H1 (cell line): ENCODE measurements at regions not wholly inside any gene's neighbourhood (a gene's known extent, or its start where the extent isn't known, plus 50 kb on each side); places are given as distances from the start of the nearest gene placed in this dataset.
A peak's percentile ranks its signal among the peaks of the same experiment; 100 is the strongest.

Source experiments
- CTCF ChIA-PET: fragments of 300-600 bp; sonication (Branson Sonifier 250); formaldehyde crosslinking; loops from one replicate; lab custom pipeline; 2021; ENCODE audit not compliant: partially characterized antibody; lab: Charles Lee
- POLR2A ChIA-PET: fragments of 300-600 bp; sonication (Branson Sonifier 250); formaldehyde crosslinking; loops from one replicate; lab custom pipeline; 2021; ENCODE audit warnings: inconsistent platforms; ENCODE audit not compliant: partially characterized antibody; lab: Charles Lee
- DNase-seq, 2 experiments: peaks; one replicate each; pipeline versions ENCODE4 v3.0.0 to v3.0.0-alpha.2; 2010 to 2022; ENCODE audit warnings: low spot score in 2 of 2, low read depth in 1 of 2, mixed read lengths in 1 of 2
- FAIRE-seq: peaks from 2 replicates; lab custom pipeline; 2011; peaks lifted over from hg19 to GRCh38; lab: Jason Lieb, UNC
- H2AFZ ChIP-seq: 2 replicates; pipeline ENCODE4 v1.8.1; 2012; ENCODE audit warnings: low read length, inconsistent platforms
- H2AK5ac ChIP-seq: 2 replicates; pipeline ENCODE4 v1.6.1; 2013; ENCODE audit warnings: low read depth, low read length
- H2BK120ac ChIP-seq: replicated peaks from 2 replicates; pipeline ENCODE3; 2013; ENCODE audit warnings: low read depth, low read length, inconsistent platforms
- H2BK12ac ChIP-seq: 2 replicates; pipeline ENCODE4 v1.6.1; 2013; ENCODE audit warnings: low read depth, low read length
- H2BK15ac ChIP-seq: 2 replicates; pipeline ENCODE4 v1.6.1; 2013; ENCODE audit warnings: low read length
- H2BK20ac ChIP-seq: 2 replicates; pipeline ENCODE4 v1.6.1; 2013; ENCODE audit warnings: low read length
- H2BK5ac ChIP-seq: 2 replicates; pipeline ENCODE4 v1.6.1; 2013; ENCODE audit warnings: low read depth, low read length
- H3K14ac ChIP-seq: 2 replicates; pipeline ENCODE4 v1.6.1; 2013; ENCODE audit warnings: inconsistent platforms; ENCODE audit not compliant: insufficient read length
- H3K18ac ChIP-seq: 2 replicates; pipeline ENCODE4 v1.6.1; 2013; ENCODE audit warnings: low read length; ENCODE audit errors: extremely low read depth
- H3K23ac ChIP-seq: 2 replicates; pipeline ENCODE4 v1.6.1; 2013; ENCODE audit warnings: inconsistent platforms; ENCODE audit not compliant: insufficient read length
- H3K23me2 ChIP-seq: 2 replicates; pipeline ENCODE4 v1.6.1; 2013; ENCODE audit warnings: low read depth, low read length
- H3K27ac ChIP-seq: 2 replicates; pipeline ENCODE4 v1.6.1; 2011; ENCODE audit warnings: low read depth, low read length, inconsistent platforms
- H3K27me3 ChIP-seq, 4 experiments: replicated peaks in 1 of 4; 1 replicate in 1 of 4; 2 replicates in 3 of 4; pipeline versions ENCODE4 v1.6.1 to v1.8.1; 2011 to 2013; ENCODE audit warnings: low read length in 3 of 4, mild to moderate bottlenecking in 3 of 4, inconsistent platforms in 2 of 4, mixed read lengths in 2 of 4, moderate library complexity in 1 of 4; ENCODE audit not compliant: control insufficient read depth in 3 of 4, insufficient read depth in 3 of 4; ENCODE audit errors: extremely low read depth in 1 of 4
- H3K36me3 ChIP-seq, 4 experiments: 2 replicates each; pipeline versions ENCODE4 v1.6.1 to v1.8.1; 2011 to 2013; ENCODE audit warnings: mild to moderate bottlenecking in 4 of 4, low read length in 3 of 4, moderate library complexity in 2 of 4, control low read depth in 1 of 4, inconsistent platforms in 1 of 4; ENCODE audit not compliant: insufficient read depth in 4 of 4, control insufficient read depth in 2 of 4
- H3K4ac ChIP-seq: replicated peaks from 2 replicates; pipeline ENCODE3; 2013; ENCODE audit warnings: low read length, low read depth, mixed read lengths, inconsistent platforms; ENCODE audit not compliant: insufficient read length
- H3K4me1 ChIP-seq, 4 experiments: replicated peaks in 1 of 4; 1 replicate in 1 of 4; 2 replicates in 3 of 4; pipeline versions ENCODE4 v1.6.1 to v1.8.1; 2011 to 2013; ENCODE audit warnings: low read length in 3 of 4, inconsistent platforms in 2 of 4, mixed read lengths in 1 of 4; ENCODE audit not compliant: insufficient read depth in 4 of 4, control insufficient read depth in 3 of 4
- H3K4me2 ChIP-seq, 2 experiments: 2 replicates each; pipeline versions ENCODE4 v1.6.1 to v1.8.1; 2011 to 2013; ENCODE audit warnings: low read depth in 2 of 2, low read length in 2 of 2, control low read depth in 1 of 2, inconsistent platforms in 1 of 2, mild to moderate bottlenecking in 1 of 2; ENCODE audit not compliant: insufficient read depth in 1 of 2
- H3K4me3 ChIP-seq, 4 experiments: fragments of 200-600, 300-600 bp in 1 of 4; sonication (generic), shearing (Covaris generic), sonication (Bioruptor Twin) in 1 of 4; 2 replicates each; pipeline versions ENCODE4 v1.5.1 to v1.8.1; 2011 to 2016; ENCODE audit warnings: low read length in 4 of 4, low read depth in 3 of 4, control low read depth in 2 of 4, inconsistent platforms in 2 of 4, mild to moderate bottlenecking in 2 of 4, mixed read lengths in 1 of 4, moderate library complexity in 1 of 4; ENCODE audit not compliant: insufficient read depth in 2 of 4; ENCODE audit errors: extremely low read depth in 1 of 4
- H3K56ac ChIP-seq: replicated peaks from 2 replicates; pipeline ENCODE3; 2013; ENCODE audit warnings: low read depth, mild to moderate bottlenecking, mixed read lengths, low read length, inconsistent platforms; ENCODE audit not compliant: insufficient read length
- H3K79me1 ChIP-seq: 2 replicates; pipeline ENCODE4 v1.6.1; 2013; ENCODE audit warnings: low read depth, low read length, control low read depth
- H3K79me2 ChIP-seq, 2 experiments: 2 replicates each; pipeline versions ENCODE4 v1.6.1 to v1.8.1; 2012 to 2013; ENCODE audit warnings: low read length in 2 of 2, mild to moderate bottlenecking in 2 of 2, inconsistent platforms in 1 of 2; ENCODE audit not compliant: insufficient read depth in 2 of 2, control insufficient read depth in 1 of 2
- H3K9ac ChIP-seq, 4 experiments: replicated peaks in 1 of 4; 1 replicate in 1 of 4; 2 replicates in 3 of 4; pipeline versions ENCODE4 v1.6.1 to v1.8.1; 2011 to 2013; ENCODE audit warnings: low read depth in 3 of 4, low read length in 3 of 4, control low read depth in 2 of 4, mild to moderate bottlenecking in 2 of 4, moderate library complexity in 2 of 4, inconsistent platforms in 1 of 4; ENCODE audit errors: extremely low read depth in 1 of 4
- H3K9me3 ChIP-seq, 2 experiments: 2 replicates each; pipeline versions ENCODE4 v1.6.1 to v1.8.1; 2012 to 2013; ENCODE audit warnings: mild to moderate bottlenecking in 2 of 2, moderate library complexity in 2 of 2, control low read depth in 1 of 2, inconsistent platforms in 1 of 2, low read depth in 1 of 2, low read length in 1 of 2, mixed read lengths in 1 of 2; ENCODE audit not compliant: insufficient read depth in 2 of 2
- H4K20me1 ChIP-seq, 2 experiments: replicated peaks in 1 of 2; 2 replicates each; pipeline versions ENCODE3 to v1.8.1; 2011 to 2013; ENCODE audit warnings: inconsistent platforms in 2 of 2, low read length in 2 of 2, mild to moderate bottlenecking in 1 of 2; ENCODE audit not compliant: insufficient read depth in 2 of 2, control insufficient read depth in 1 of 2
- H4K5ac ChIP-seq: 2 replicates; pipeline ENCODE4 v1.6.1; 2013; ENCODE audit warnings: low read length, low read depth, mixed read lengths, inconsistent platforms; ENCODE audit not compliant: insufficient read length
- H4K8ac ChIP-seq: 2 replicates; pipeline ENCODE4 v1.8.0; 2013; ENCODE audit warnings: mild to moderate bottlenecking, moderate library complexity, low read length, inconsistent platforms; ENCODE audit not compliant: insufficient read depth; ENCODE audit errors: extremely low read depth
- H4K91ac ChIP-seq: replicated peaks from 2 replicates; pipeline ENCODE3; 2013; ENCODE audit warnings: low read length, mixed read lengths, inconsistent platforms; ENCODE audit not compliant: insufficient read length
- CEBPB ChIP-seq: IDR thresholded peaks from 2 replicates; pipeline ENCODE4 v1.6.1; 2012; ENCODE audit warnings: low read depth, low read length
- JUND ChIP-seq: IDR thresholded peaks from 2 replicates; pipeline ENCODE4 v1.6.1; 2011; ENCODE audit warnings: mild to moderate bottlenecking, improper control_type of control experiment, low read length
- USF2 ChIP-seq: IDR thresholded peaks from 2 replicates; pipeline ENCODE4 v1.6.1; 2011; ENCODE audit warnings: low read length, improper control_type of control experiment
- YY1 ChIP-seq: IDR thresholded peaks from 2 replicates; pipeline ENCODE4 v1.6.1; 2011; ENCODE audit warnings: low read depth, mild to moderate bottlenecking, low read length
- WGBS, 2 experiments: shearing (Covaris generic) in 1 of 2; methylation state at CpG; one replicate each; pipeline versions ENCODE4 v1.1.6 to v1.1.7; 2013 to 2015; ENCODE audit warnings: low lambda C conversion rate in 2 of 2, mixed read lengths in 2 of 2, inconsistent platforms in 1 of 2, low coverage in 1 of 2, missing lambda C conversion rate in 1 of 2; ENCODE audit not compliant: insufficient replicate concordance in 2 of 2, insufficient coverage in 1 of 2, insufficient read length in 1 of 2; ENCODE audit errors: extremely low coverage in 1 of 2, missing lambda C conversion rate in 1 of 2; 5-methylcytosine and 5-hydroxymethylcytosine counted together

DNA sequence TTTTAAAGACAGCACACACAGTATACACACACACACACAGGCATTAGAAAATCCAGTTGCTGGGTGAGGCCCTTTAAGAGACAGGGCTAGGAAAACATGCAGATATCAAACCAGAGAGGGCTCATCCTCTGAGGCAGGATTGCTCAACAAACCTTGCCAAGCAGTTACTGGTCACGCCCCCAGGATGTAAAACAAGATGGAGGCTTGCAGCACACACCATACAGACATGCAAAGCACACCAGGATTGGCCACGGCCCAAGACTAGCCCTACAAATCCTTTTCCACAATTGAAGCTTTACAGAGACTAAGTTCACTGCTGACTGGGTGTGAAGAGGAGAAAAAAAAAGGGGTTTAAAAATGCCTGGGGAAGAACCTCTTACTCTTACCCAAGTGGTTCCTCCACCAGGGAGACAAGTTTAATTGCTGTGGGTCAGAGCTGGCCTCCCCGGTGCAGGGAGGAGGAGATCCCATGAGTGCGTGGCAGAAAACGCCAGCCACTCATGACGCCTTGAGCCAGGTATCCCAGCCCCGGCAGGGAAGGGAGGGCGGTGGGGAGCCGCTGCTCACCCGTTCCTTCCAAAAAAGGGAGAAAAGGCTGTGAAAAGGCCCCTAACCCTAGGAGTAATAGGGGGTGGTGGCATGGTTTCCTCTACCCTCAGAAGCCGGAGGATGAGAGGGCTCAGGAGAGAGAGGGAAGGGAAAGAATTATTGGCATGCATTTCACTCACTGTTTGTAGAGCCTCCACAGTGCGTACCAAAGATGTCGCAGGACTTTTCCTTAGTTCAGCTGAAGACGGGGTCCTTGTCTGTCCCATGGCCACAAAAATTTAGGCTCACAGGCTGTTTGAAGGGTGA is 594.6 kb upstream of the ZP4 start:
- TF ChIP-seq CEBPB (peak; percentile 69), JUND (no peak), USF2 (no peak), YY1 (0 out of 2 replicates have a peak, but pooled peaks have one; percentile 43)
- Histone ChIP-seq H3K4me1 (no peaks in the 10 kb centered on the region; a peak in 2 of 7 replicates), H2BK15ac (no peak overlapping the region), H2BK20ac (0 out of 2 replicates have a peak overlapping the region, but pooled peaks have one; percentile 32), H3K9ac (no peak overlapping the region), H2BK120ac (no peak overlapping the region), H3K79me2 (no peaks in the 10 kb centered on the region), H2BK12ac (peak overlapping the region; percentile 60), H3K4me2 (peak overlapping the region in 1 of 2 experiments; percentile 25; a peak in 1 of 4 replicates), H3K23me2 (no peaks in the 10 kb centered on the region), H3K27me3 (no peaks in the 10 kb centered on the region), H4K5ac (no peak overlapping the region), H2BK5ac (peak overlapping the region; percentile 18; the same call in 1 of the 2 replicates), H3K4ac (no peak overlapping the region), H3K27ac (no peak overlapping the region), H3K79me1 (no peaks in the 10 kb centered on the region), H2AK5ac (no peak overlapping the region), H3K14ac (no peak overlapping the region), H3K18ac (no peak overlapping the region), H4K8ac (peak overlapping the region; percentile 71; the same call in 1 of the 2 replicates), H4K91ac (peak overlapping the region; percentile 37), H3K9me3 (no peaks in the 10 kb centered on the region), H3K36me3 (no peaks in the 10 kb centered on the region), H3K23ac (no peak overlapping the region), H2AFZ (peak overlapping the region; percentile 92), H4K20me1 (no peaks in the 10 kb centered on the region), H3K56ac (no peak overlapping the region), H3K4me3 (peak overlapping the region in 1 of 4 experiments; percentile 12; a peak in 1 of 8 replicates)
- POLR2A ChIA-PET = interaction anchor here (1.1 kb wide), 1 partner anchor 19 kb away, joined by 4 read pairs; no protein-coding TSS in a partner anchor
- WGBS, 2 experiments = 96% methylated on average over 14 of the region's 14 CpGs; no CpG with 5 or more reads in 1 of the 2 experiments
- no peak for DNase-seq
- CTCF ChIA-PET = interaction anchor here (0.6 to 0.9 kb wide), 3 partner anchors 85 to 213 kb away, joined by 3 to 5 read pairs (median 3); no protein-coding TSS in a partner anchor
- no peak for FAIRE-seq
